ENCODE measurements at regions not wholly inside any gene's neighbourhood (a gene's known extent, or its start where the extent isn't known, plus 50 kb on each side); places are given as distances from the start of the nearest gene placed in this dataset.

- WGBS: 72% methylated on average over 4 of the region's 4 CpGs
- H3K9ac ChIP-seq (ENCODE audit: low read depth in 1 of 2, low read length in 2 of 2): no peak overlapping the region
- no peaks in the 10 kb centered on the region for H3K9me3 ChIP-seq (ENCODE audit: control insufficient read depth in 4 of 4, low read length in 3 of 4)
- H3K27me3 ChIP-seq (ENCODE audit: control insufficient read depth in 4 of 4, insufficient read depth in 4 of 4, low read length in 3 of 4): no peaks in the 10 kb centered on the region
- TF ChIP-seq CTCF (IDR thresholded peaks at IDR 0.05; ENCODE audit: low read depth, low read length, missing input control): no peak
- no peak for TF ChIP-seq EGR1 (IDR thresholded peaks at IDR 0.05; ENCODE audit: low read depth in 2 of 2)
- TF ChIP-seq GABPA (IDR thresholded peaks at IDR 0.05 in 1 of 2, conservative IDR thresholded peaks at IDR 0.05 in 1 of 2): no peak
- TF ChIP-seq REST (IDR thresholded peaks at IDR 0.05): no peak
- no peak for TF ChIP-seq FOXA2 (IDR thresholded peaks at IDR 0.05)
- TF ChIP-seq FOXA1 (IDR thresholded peaks at IDR 0.05): no peak
- no peak for TF ChIP-seq RAD21 (IDR thresholded peaks at IDR 0.05)
- DNase-seq (ENCODE audit: low spot score): no peak
- H3K4me1 ChIP-seq (ENCODE audit: control insufficient read depth in 4 of 4, insufficient read depth in 4 of 4, low read length in 3 of 4): no peaks in the 10 kb centered on the region
- no peaks in the 10 kb centered on the region for H3K36me3 ChIP-seq (ENCODE audit: control insufficient read depth in 4 of 4, insufficient read depth in 3 of 4, low read depth in 1 of 4, low read length in 3 of 4)
- no peak overlapping the region for H3K27ac ChIP-seq (ENCODE audit: low read depth in 1 of 2, low read length in 2 of 2)
- H3K4me3 ChIP-seq (ENCODE audit: low read depth in 1 of 3, low read length in 3 of 3): no peak overlapping the region
Measured at GRCh38 chr11:81792416-81792815, 941.2 kb downstream of the FAM181B start.

- Histone ChIP-seq H3K27me3 (ENCODE audit: control insufficient read depth in 4 of 4, insufficient read depth in 4 of 4, low read length in 3 of 4) (no peaks in the 10 kb centered on the region), H3K27ac (ENCODE audit: low read depth in 1 of 2, low read length in 2 of 2) (no peak overlapping the region), H3K4me1 (ENCODE audit: control insufficient read depth in 4 of 4, insufficient read depth in 4 of 4, low read length in 3 of 4) (no peaks in the 10 kb centered on the region), H3K9me3 (ENCODE audit: control insufficient read depth in 4 of 4, low read length in 3 of 4) (no peaks in the 10 kb centered on the region), H3K9ac (ENCODE audit: low read depth in 1 of 2, low read length in 2 of 2) (no peak overlapping the region), H3K36me3 (ENCODE audit: control insufficient read depth in 4 of 4, insufficient read depth in 3 of 4, low read depth in 1 of 4, low read length in 3 of 4) (no peaks in the 10 kb centered on the region), H3K4me3 (ENCODE audit: low read depth in 1 of 3, low read length in 3 of 3) (no peak overlapping the region)
- no peak for DNase-seq (ENCODE audit: low spot score)
- 27% methylated on average over 1 of the region's 1 CpG for WGBS
- TF ChIP-seq GABPA (IDR thresholded peaks at IDR 0.05 in 1 of 2, conservative IDR thresholded peaks at IDR 0.05 in 1 of 2) (no peak), CTCF (IDR thresholded peaks at IDR 0.05; ENCODE audit: low read depth, low read length, missing input control) (peak; percentile 15), ATF3 (IDR thresholded peaks at IDR 0.05) (no peak), EGR1 (IDR thresholded peaks at IDR 0.05; ENCODE audit: low read depth in 2 of 2) (no peak), HNF4G (IDR thresholded peaks at IDR 0.05) (no peak), RAD21 (IDR thresholded peaks at IDR 0.05) (peak; percentile 59 to 67), FOXA1 (IDR thresholded peaks at IDR 0.05) (no peak)
Measured at GRCh38 chr11:81787584-81788049, 946.0 kb downstream of the FAM181B start.

Data from liver (tissue), 8 donors.